Esophagus mucosa (tissue), 1 donor: ENCODE measurements at regions not wholly inside any gene's neighbourhood (a gene's known extent, or its start where the extent isn't known, plus 50 kb on each side); places are given as distances from the start of the nearest gene placed in this dataset.

Experiments
- ATAC-seq: fragments of 200-7000 bp; cut with Tn5 transposase; one replicate; pipeline ENCODE4 v1.9.1; 2020
- donor health status: DM: yes; HTN: yes; CAD: no.

GRCh38 chr2:63786471-63786870 lies 55.2 kb upstream of the UGP2 start:
- ATAC-seq: no peak

GRCh38 chr2:63788071-63788470 lies 53.6 kb upstream of the UGP2 start:
- no peak for ATAC-seq

GRCh38 chr2:63789338-63790020 lies 52.2 kb upstream of the UGP2 start:
- no peak for ATAC-seq

- no peak for ATAC-seq
These were observed 51.2 kb upstream of the UGP2 start for GRCh38 chr2:63790491-63790890.

GRCh38 chr2:63790906-63791305 lies 50.8 kb upstream of the UGP2 start:
- ATAC-seq: no peak

- ATAC-seq: no peak
These were observed 50.3 kb upstream of the UGP2 start for GRCh38 chr2:63791387-63791786.
